ENCODE measurements at regions not wholly inside any gene's neighbourhood (a gene's known extent, or its start where the extent isn't known, plus 50 kb on each side); places are given as distances from the start of the nearest gene placed in this dataset.

- TF ChIP-seq CTCF (IDR thresholded peaks at IDR 0.05; ENCODE audit: low read depth, low read length, poor library complexity, severe bottlenecking) (no peak), EZH2phosphoT487 (IDR thresholded peaks at IDR 0.05; ENCODE audit: borderline replicate concordance, low read length) (no peak)
Observed at GRCh38 chr6:97913721-97914120, 630.7 kb upstream of the MMS22L start.
